HL-60 (cell line): ENCODE measurements at regions not wholly inside any gene's neighbourhood (a gene's known extent, or its start where the extent isn't known, plus 50 kb on each side); places are given as distances from the start of the nearest gene placed in this dataset.

Experiments used
- CTCF ChIP-seq: IDR thresholded peaks from one replicate; pipeline ENCODE4 v1.5.1; 2011; ENCODE audit warnings: low read length, control low read depth, inconsistent platforms; ENCODE audit not compliant: insufficient read depth
- GABPA ChIP-seq: IDR thresholded peaks from 2 replicates; pipeline ENCODE4 v1.6.1; 2012; ENCODE audit warnings: low read depth
- POLR2AphosphoS5 ChIP-seq: IDR thresholded peaks from 2 replicates; pipeline ENCODE4 v1.6.1; 2012; ENCODE audit warnings: low read depth

GRCh38 chr11:123247813-123248379, 52.8 kb upstream of the CLMP start:
- TF ChIP-seq CTCF (no peak), POLR2AphosphoS5 (no peak), GABPA (no peak)
